ENCODE measurements at regions not wholly inside any gene's neighbourhood (a gene's known extent, or its start where the extent isn't known, plus 50 kb on each side); places are given as distances from the start of the nearest gene placed in this dataset.

DNA sequence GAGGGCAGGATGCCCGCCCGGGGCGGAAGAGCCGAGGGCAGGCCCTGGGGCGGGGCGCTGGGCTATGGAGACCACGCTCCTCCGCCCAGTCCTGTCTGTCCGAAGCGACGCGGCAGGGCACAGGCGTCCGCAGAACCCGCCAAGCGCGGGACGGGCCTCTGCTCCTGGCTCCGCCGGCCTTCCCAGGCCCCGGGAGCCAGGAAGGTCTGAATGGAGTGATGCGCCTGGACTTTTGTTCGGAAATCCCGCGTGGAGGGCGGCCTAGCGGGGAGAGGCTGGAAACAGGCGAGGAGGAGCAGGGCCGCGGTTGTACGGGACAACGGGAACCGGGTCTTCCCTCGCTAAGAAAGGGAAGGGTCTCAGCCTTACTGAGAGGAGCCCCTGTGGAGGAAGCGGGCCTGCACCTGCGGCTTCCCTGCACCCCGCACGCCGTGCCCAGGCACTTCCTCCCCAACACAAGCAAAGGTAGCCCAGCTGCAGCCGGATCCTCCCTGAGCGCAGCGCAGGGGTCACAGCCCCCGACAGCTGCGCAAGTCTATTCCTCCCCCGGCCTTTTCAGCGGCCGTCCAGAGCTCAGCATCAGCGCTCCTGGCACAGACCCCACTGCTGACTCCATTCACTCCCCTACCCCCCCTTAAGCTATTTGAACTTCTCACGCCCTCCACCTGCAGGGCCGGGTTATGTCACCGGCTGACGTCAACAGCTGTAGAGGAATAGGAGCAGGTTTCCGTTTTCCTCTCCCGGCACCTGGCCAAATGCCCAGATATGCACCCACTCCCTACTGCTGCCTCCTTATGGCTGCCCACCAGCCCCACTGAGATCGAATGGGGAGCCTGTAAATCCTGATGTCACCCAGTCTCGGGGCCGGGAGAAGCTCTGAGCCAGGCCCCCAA lies 143.2 kb upstream of the RET start:
- no peak overlapping the region for H3K27ac ChIP-seq
- TF ChIP-seq, protein P1, sequence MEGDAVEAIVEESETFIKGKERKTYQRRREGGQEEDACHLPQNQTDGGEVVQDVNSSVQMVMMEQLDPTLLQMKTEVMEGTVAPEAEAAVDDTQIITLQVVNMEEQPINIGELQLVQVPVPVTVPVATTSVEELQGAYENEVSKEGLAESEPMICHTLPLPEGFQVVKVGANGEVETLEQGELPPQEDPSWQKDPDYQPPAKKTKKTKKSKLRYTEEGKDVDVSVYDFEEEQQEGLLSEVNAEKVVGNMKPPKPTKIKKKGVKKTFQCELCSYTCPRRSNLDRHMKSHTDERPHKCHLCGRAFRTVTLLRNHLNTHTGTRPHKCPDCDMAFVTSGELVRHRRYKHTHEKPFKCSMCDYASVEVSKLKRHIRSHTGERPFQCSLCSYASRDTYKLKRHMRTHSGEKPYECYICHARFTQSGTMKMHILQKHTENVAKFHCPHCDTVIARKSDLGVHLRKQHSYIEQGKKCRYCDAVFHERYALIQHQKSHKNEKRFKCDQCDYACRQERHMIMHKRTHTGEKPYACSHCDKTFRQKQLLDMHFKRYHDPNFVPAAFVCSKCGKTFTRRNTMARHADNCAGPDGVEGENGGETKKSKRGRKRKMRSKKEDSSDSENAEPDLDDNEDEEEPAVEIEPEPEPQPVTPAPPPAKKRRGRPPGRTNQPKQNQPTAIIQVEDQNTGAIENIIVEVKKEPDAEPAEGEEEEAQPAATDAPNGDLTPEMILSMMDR (conservative IDR thresholded peaks at IDR 0.05) = no peak
- TF ChIP-seq ZFX (IDR thresholded peaks at IDR 0.05) = no peak

DNA sequence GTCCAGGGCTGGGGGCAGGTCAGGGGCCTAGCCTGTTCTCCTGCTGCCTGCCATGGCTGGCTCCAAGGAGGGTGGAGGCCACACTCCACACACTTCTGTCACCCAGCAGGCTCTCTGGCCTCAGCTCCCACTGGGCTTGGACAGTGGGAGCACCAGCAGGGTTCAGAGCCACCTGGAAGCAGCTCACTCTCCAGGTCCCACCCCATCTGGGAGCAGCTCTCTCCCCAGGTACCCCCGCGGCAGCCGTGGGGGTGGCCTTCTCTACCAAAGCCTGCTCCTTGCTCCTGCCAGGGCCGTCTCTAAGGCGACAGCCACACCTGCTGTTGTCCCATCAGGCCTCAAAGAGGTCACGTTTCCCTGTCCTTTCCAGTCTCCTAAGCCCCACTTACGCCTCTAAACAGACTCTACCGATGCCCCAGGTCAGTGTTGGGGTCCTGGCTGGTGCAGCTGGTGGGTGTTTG lies 142.5 kb upstream of the RET start:
- TF ChIP-seq ZFX (IDR thresholded peaks at IDR 0.05) = no peak
- TF ChIP-seq, protein P1 (conservative IDR thresholded peaks at IDR 0.05) = no peak
- H3K27ac ChIP-seq = no peak overlapping the region

DNA sequence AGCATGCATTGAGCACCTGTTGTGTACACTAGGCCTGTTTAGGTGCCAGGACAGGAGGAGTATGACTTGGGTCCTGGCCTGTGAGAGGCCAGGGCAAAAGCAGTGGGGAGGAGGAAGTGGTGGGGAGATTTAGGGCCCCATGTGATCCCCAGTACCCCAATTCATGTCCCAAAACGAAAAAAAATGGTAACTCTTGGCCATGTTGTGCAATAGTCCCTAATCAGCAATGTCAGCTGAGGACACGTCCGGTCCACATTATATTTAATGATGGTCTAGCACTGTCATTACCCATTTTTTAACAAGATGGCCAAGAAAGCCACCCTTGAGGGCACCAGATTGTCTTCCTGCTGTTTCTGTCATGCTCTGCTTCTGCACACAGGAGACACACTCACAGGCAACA lies 142.0 kb upstream of the RET start:
- TF ChIP-seq, protein P1 (conservative IDR thresholded peaks at IDR 0.05) = no peak
- TF ChIP-seq ZFX (IDR thresholded peaks at IDR 0.05) = no peak
- no peak overlapping the region for H3K27ac ChIP-seq

DNA sequence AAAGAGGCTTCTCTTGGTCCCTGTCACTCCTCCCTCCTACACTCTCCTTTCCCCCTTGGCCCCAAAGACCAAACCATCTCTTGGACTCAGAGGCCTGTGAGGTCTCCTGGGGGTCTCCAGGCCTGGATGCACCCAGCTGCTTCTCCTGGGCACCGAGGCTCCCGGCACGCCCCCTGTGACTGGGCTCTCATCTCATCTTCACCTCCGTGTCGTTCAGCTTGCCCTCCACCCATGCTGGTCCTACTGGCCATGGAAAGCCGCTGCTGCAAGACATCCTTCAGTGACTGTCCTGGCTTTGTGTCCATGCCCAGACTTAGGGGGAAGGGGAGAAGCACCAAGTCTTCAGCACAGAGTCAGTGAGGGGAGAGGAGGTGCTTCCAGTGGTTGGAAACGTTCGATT lies 141.4 kb upstream of the RET start:
- TF ChIP-seq, protein P1 (conservative IDR thresholded peaks at IDR 0.05) = no peak
- no peak for TF ChIP-seq ZFX (IDR thresholded peaks at IDR 0.05)
- H3K27ac ChIP-seq = no peak overlapping the region

DNA sequence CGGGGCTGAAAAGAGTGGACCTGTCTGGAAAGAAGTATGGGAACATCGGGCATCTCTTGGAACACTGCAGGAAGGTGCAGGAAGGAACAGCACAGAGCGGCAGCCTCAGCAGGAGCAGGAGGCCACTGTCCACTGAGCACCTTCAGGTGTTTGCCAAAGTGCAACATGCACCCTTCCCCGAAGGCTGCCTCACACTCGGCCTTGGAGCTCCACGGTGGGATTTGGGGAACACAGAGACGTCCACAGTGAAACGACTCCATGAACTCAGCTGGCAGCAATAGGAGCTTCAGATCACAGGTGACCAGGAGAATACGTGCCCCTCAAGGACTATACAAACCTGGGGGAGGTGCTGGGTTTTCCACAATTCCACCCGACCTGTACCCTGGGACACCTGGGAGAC lies 140.3 kb upstream of the RET start:
- H3K27ac ChIP-seq = no peak overlapping the region

DNA sequence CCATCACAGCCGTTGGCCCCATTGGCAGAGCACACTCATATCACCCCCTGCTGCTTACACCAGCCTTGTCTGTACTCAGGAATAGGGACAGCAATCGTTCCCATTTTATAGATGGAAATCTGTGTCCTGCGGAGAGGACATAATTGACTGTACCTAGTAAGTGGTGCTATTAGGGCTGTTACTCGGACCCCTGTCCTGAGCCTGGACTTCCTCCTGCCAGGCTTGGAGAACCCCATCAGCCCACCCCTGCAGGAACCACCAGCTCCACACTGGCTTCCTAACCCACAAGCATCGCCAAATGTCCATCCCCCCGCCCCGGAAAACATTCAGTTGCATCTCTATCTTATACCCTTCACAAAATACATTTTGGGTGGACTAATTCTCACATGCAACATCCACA lies 139.8 kb upstream of the RET start:
- TF ChIP-seq ZFX (IDR thresholded peaks at IDR 0.05) = no peak
- TF ChIP-seq, protein P1 (conservative IDR thresholded peaks at IDR 0.05) = no peak
- H3K27ac ChIP-seq = no peak overlapping the region

More for the DNA sequence above, 140.3 kb upstream of the RET start:
- no peak for TF ChIP-seq ZFX (IDR thresholded peaks at IDR 0.05)
- TF ChIP-seq, protein P1 (conservative IDR thresholded peaks at IDR 0.05) = no peak

DNA sequence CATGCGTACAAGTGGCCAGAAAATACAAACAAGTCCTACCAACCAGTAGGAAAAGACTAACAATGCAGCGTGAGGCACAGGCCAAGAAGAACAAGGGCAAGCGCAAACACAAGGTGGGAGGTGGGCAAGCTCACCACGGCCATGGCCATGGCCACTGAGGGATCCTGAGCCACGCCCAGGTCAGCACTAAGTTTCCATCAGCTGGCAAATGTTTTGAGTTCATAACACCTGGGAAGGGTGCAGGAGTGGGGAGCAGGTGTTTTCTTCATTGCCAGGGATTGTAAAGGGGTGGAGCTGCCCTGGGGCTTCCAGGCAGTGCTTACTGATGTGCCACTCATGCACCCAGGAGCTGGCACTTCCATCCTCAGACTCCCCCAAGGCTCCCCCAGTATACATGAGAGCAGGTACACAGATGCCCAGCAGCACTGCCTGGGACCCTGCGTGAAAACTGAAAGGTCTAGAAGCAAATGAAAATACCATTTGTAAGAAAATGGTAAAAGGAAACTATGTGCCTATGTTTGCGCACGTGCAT lies 139.2 kb upstream of the RET start:
- no peak overlapping the region for H3K27ac ChIP-seq
- TF ChIP-seq ZFX (IDR thresholded peaks at IDR 0.05) = no peak
- TF ChIP-seq, protein P1 (conservative IDR thresholded peaks at IDR 0.05) = no peak
